Aorta (tissue), 5 donors: ENCODE measurements at regions not wholly inside any gene's neighbourhood (a gene's known extent, or its start where the extent isn't known, plus 50 kb on each side); places are given as distances from the start of the nearest gene placed in this dataset.

ENCODE experiments used
- ATAC-seq: fragments of 200-7000 bp; cut with Tn5 transposase; one replicate; pipeline ENCODE4 v1.9.1; 2022; ENCODE audit warnings: moderate library complexity; ENCODE audit not compliant: low FRiP score
- DNase-seq, 2 donors: peaks; one replicate each; pipeline ENCODE4 v3.0.0-alpha.2; 2020
- H3K27ac ChIP-seq, 2 donors: one replicate each; pipeline ENCODE4 v1.5.1; 2013; ENCODE audit warnings: low read length in 2 of 2, mild to moderate bottlenecking in 2 of 2, moderate library complexity in 2 of 2, control low read depth in 1 of 2, inconsistent platforms in 1 of 2, low read depth in 1 of 2
- H3K27me3 ChIP-seq, 2 donors: one replicate each; pipeline ENCODE4 v1.6.1; 2013; ENCODE audit warnings: control low read depth in 1 of 2, low read length in 1 of 2, mild to moderate bottlenecking in 1 of 2, moderate library complexity in 1 of 2; ENCODE audit not compliant: insufficient read depth in 2 of 2, control insufficient read depth in 1 of 2
- H3K36me3 ChIP-seq, 2 donors: one replicate each; pipeline ENCODE4 v1.6.1; 2013; ENCODE audit warnings: control low read depth in 1 of 2, low read length in 1 of 2, mild to moderate bottlenecking in 1 of 2; ENCODE audit not compliant: insufficient read depth in 2 of 2, control insufficient read depth in 1 of 2
- H3K4me1 ChIP-seq, 2 donors: one replicate each; pipeline ENCODE4 v1.6.1; 2013; ENCODE audit warnings: low read length in 2 of 2, control low read depth in 1 of 2, mild to moderate bottlenecking in 1 of 2, moderate library complexity in 1 of 2; ENCODE audit not compliant: insufficient read depth in 2 of 2, control insufficient read depth in 1 of 2
- H3K4me3 ChIP-seq, 2 donors: one replicate each; pipeline ENCODE4 v1.5.1; 2013; ENCODE audit warnings: low read length in 2 of 2, control low read depth in 1 of 2, mild to moderate bottlenecking in 1 of 2
- H3K9me3 ChIP-seq: one replicate; pipeline ENCODE4 v1.6.1; 2013; ENCODE audit warnings: mild to moderate bottlenecking, low read length; ENCODE audit not compliant: control insufficient read depth
- WGBS, 2 donors: extraction: QIAGEN DNeasy Blood & Tissue Kit; methylation state at CpG; one replicate each; pipeline ENCODE4 v1.1.7; 2013; 5-methylcytosine and 5-hydroxymethylcytosine counted together
- intact Hi-C, 2 donors: fragments of 100-400 bp; cut with DNase I; formaldehyde crosslinking; loops; one replicate each; pipeline versions ENCODE4 v1.14.2 to v1.15.0; 2022
- donor health status: healthy with polysubstance abuse.
- donor health status: Bipolar disorder and iron deficiency.
- donor health status: DM: no; HTN: no; CAD: no.
- donor health status: DM: no; HTN: no; CAD: no.
- donor health status: DM: yes; HTN: yes; CAD: no.

DNA sequence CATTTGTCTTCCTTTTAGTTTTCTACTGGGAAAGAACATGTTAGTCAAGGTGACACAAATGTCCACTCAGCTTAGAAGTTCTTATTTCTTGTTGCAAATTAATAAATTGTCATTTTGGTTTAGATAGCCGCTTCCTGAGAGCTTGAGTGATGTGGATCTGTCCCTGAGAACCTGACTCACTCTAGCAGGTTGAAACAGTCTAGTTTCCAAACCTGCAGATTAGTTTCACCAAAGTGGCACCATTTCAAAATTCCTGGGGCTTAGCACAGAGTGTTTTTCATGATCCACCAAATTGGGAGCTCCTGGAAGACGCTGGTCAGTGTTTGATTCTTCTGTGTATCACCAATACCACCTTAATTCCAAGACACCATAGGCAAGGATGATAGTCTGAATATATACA, 119.4 kb upstream of the TSC22D1 start:
- intact Hi-C loops: no loop called here
- Histone ChIP-seq H3K36me3 (no peaks in the 10 kb centered on the region), H3K27me3 (no peaks in the 10 kb centered on the region), H3K4me1 (peaks cover 3 to 7% of the 10 kb centered on the region in 2 donors), H3K9me3 (no peaks in the 10 kb centered on the region), H3K27ac (no peak overlapping the region), H3K4me3 (no peak overlapping the region)
- ATAC-seq (no peak), DNase-seq (no peak)
- 93 to 96% methylated on average over 2 of the region's 2 CpGs for WGBS, 2 donors

- H3K36me3 ChIP-seq: no peaks in the 10 kb centered on the region
- ATAC-seq (no peak), DNase-seq (no peak)
- H3K27me3 ChIP-seq: no peaks in the 10 kb centered on the region
- no peaks in the 10 kb centered on the region for H3K9me3 ChIP-seq
- peaks cover 3 to 7% of the 10 kb centered on the region in 2 donors for H3K4me1 ChIP-seq
- H3K27ac ChIP-seq: no peak overlapping the region
- no peak overlapping the region for H3K4me3 ChIP-seq
- intact Hi-C loops: no loop called here
- WGBS, 2 donors: 49 to 51% methylated on average over 6 of the region's 6 CpGs
Measured at GRCh38 chr13:44694842-44695241, 118.7 kb upstream of the TSC22D1 start.

DNA sequence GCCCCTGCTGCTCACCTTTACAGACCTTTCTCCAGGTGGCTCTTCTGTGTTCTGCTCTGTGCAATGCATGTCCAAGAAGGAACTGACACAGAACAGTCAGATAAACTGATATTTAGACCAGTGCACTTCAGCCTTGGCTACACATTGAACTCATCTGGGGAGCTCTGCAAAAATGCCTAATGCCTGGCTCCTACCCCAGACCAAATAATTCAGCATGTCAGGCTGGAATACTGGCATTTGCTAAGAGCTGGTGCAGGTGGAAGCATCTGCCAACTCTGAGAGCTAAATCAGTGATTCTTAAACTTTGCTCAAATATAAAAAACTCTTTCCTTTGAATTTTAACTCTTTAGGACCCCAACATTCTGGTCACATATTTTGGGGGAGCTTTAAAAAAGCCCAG, 118.2 kb upstream of the TSC22D1 start:
- no peaks in the 10 kb centered on the region for H3K27me3 ChIP-seq
- H3K9me3 ChIP-seq: no peaks in the 10 kb centered on the region
- DNase-seq (no peak), ATAC-seq (no peak)
- no peaks in the 10 kb centered on the region for H3K36me3 ChIP-seq
- peaks cover 3 to 7% of the 10 kb centered on the region in 2 donors for H3K4me1 ChIP-seq
- H3K4me3 ChIP-seq: no peak overlapping the region
- no peak overlapping the region for H3K27ac ChIP-seq
- intact Hi-C loops: no loop called here

DNA sequence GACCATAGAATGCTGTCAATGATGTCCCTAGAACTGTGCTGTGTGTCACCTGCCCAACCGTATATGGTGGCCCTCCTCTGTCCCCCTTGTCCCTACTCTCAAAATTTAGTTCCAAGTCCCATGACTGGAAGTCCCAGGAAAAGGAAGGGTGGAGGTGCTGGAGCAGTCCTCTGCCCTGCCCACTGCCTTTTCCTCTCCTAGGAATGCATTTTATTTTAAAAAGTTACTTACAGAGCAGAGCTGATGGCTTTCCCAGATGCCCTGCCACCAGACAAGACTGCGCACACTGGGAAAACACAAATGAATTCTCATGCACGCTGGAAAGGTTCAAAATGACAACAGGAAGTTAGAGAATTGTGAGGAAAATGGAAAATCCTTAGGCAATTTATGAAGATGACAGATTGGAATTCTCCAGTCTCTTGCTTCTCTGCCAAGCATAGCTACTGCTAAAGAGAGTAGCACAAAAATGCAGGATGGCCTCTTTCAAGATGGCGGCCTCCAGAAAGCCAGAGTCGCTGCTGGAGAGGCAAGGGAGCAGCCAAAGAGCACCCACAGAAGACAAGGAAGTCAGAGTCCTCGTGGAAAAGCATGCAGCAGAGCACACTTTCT, 117.1 kb upstream of the TSC22D1 start:
- DNase-seq (no peak), ATAC-seq (no peak)
- no peak overlapping the region for H3K4me3 ChIP-seq
- H3K36me3 ChIP-seq: no peaks in the 10 kb centered on the region
- H3K9me3 ChIP-seq: no peaks in the 10 kb centered on the region
- no peak overlapping the region for H3K27ac ChIP-seq
- WGBS, 2 donors: 87 to 91% methylated on average over 6 of the region's 6 CpGs
- H3K4me1 ChIP-seq: peaks cover 3 to 7% of the 10 kb centered on the region in 2 donors
- intact Hi-C loops: no loop called here
- no peaks in the 10 kb centered on the region for H3K27me3 ChIP-seq

DNA sequence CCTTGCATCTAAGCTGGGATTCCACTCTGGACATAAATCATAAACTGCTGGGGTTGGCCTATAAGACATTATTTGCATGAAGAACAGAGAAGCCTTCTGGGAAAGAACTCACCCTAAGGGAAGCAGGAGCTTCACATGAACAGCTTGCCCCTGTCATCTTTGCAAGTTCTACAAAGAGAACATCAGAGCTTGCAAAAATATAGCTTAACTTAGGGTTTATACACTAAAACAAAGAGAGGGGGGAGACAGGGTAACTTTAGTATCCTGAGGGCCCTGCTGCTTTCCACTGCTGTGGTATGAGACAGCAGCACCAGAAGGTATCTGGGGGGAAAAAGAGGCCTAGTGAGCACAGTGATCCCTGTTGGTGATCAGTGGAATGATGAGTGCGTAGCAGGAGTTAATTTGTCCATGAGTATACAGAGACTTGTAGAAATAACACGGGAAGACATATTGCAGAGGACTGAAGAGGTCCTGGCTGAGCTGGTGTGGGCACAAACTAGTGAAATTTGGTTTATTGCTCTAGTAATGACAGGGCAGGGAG, 116.1 kb upstream of the TSC22D1 start:
- Histone ChIP-seq H3K4me3 (no peak overlapping the region), H3K27me3 (no peaks in the 10 kb centered on the region), H3K4me1 (peaks cover 3 to 4% of the 10 kb centered on the region in 2 donors), H3K36me3 (no peaks in the 10 kb centered on the region), H3K27ac (no peak overlapping the region), H3K9me3 (no peaks in the 10 kb centered on the region)
- intact Hi-C loops: no loop called here
- ATAC-seq: no peak
- DNase-seq: no peak
- 86 to 91% methylated on average over 2 of the region's 2 CpGs for WGBS, 2 donors

DNA sequence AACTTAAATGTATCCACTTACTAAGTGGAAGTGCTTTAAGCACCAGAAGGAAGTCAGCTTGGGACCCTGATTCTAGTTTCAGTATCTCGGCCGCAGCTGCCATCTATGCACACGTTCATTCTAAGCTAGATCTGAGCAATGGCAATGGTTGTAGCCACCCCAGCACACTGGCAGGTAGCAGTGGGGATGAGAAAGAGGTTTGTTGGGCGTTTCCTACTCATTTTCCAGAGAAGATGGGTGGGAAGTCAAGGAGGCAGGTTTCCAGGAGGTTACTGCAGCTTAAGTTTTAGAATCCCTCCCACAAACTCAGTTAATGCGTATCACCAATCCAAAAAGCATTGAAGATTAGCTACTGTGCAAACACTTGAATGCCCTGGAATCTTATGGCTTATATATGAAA, 114.2 kb upstream of the TSC22D1 start:
- Histone ChIP-seq H3K27me3 (no peaks in the 10 kb centered on the region), H3K4me1 (peaks cover 3 to 4% of the 10 kb centered on the region in 2 donors), H3K9me3 (no peaks in the 10 kb centered on the region), H3K36me3 (no peaks in the 10 kb centered on the region), H3K4me3 (no peak overlapping the region), H3K27ac (no peak overlapping the region)
- DNase-seq: no peak
- 97 to 98% methylated on average over 5 of the region's 5 CpGs for WGBS, 2 donors
- no peak for ATAC-seq
- intact Hi-C loops: no loop called here

DNA sequence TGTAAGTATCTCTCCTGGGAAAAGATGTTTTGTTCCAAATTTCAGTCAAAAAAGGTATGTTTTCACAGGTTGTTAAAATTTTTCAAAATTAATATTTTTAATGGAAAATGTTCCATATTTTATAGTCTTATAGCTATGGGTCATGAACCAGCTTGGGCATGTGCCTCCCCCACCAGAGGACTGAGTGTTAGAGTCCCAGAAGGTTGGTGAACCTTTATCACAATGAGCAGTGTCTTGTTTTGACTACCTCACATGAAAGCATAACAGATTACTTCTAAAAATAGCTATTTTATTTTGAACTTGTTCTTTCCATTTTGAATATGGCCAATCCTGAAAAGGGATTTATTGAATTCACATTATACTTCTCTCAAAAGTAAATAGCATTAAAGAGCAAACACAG, 112.5 kb upstream of the TSC22D1 start:
- peaks cover 0 to 4% of the 10 kb centered on the region in 2 donors for H3K4me1 ChIP-seq
- H3K4me3 ChIP-seq: no peak overlapping the region
- DNase-seq: no peak
- H3K9me3 ChIP-seq: no peaks in the 10 kb centered on the region
- H3K27me3 ChIP-seq: no peaks in the 10 kb centered on the region
- no peaks in the 10 kb centered on the region for H3K36me3 ChIP-seq
- no peak overlapping the region for H3K27ac ChIP-seq
- intact Hi-C loops: no loop called here
- ATAC-seq: no peak

DNA sequence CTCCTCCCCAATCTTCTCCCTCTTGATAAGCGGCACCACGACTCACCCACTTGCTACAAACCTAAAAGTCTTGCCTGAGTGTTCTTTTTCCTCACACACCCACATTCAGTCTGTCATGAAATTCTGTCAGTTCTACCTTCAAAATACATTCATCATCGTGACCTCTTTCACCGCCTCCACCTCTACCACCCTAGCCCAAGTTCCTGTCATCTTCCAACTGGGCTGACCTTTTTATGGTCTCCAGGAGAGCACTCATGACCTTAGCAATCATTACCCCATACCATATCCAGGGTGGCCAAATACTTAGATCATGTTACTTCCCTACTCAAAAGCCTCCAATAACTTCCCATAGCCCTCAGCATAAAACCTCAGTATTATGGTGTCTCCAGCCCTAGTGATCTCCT, 110.4 kb upstream of the TSC22D1 start:
- H3K9me3 ChIP-seq: no peaks in the 10 kb centered on the region
- H3K36me3 ChIP-seq: no peaks in the 10 kb centered on the region
- DNase-seq: no peak
- WGBS, 2 donors: 98 to 99% methylated on average over 4 of the region's 4 CpGs
- H3K4me3 ChIP-seq: no peak overlapping the region
- intact Hi-C loops: no loop called here
- H3K27ac ChIP-seq: no peak overlapping the region
- no peaks in the 10 kb centered on the region for H3K27me3 ChIP-seq
- ATAC-seq: no peak
- no peaks in the 10 kb centered on the region for H3K4me1 ChIP-seq

GRCh38 chr13:44685641-44686040, 109.5 kb upstream of the TSC22D1 start:
- H3K4me1 ChIP-seq: no peaks in the 10 kb centered on the region
- intact Hi-C loops: no loop called here
- DNase-seq: no peak
- ATAC-seq: no peak
- no peaks in the 10 kb centered on the region for H3K27me3 ChIP-seq
- no peaks in the 10 kb centered on the region for H3K9me3 ChIP-seq
- no peak overlapping the region for H3K4me3 ChIP-seq
- 56 to 61% methylated on average over 3 of the region's 3 CpGs for WGBS, 2 donors
- H3K36me3 ChIP-seq: no peaks in the 10 kb centered on the region
- H3K27ac ChIP-seq: no peak overlapping the region
